ENCODE measurements at regions not wholly inside any gene's neighbourhood (a gene's known extent, or its start where the extent isn't known, plus 50 kb on each side); places are given as distances from the start of the nearest gene placed in this dataset.
"Not testable (repeated sequence)": the region's sequence is repeated elsewhere in the genome, so short reads cannot be mapped to it uniquely, and the experiment has no call there.

GRCh38 chr5:167939686-167940085, 351.8 kb upstream of the WWC1 start:
- intact Hi-C loops (cut with DNase I): no loop called here
- TF ChIP-seq CTCF (IDR thresholded peaks at IDR 0.05): no peak
- ATAC-seq: no peak

GRCh38 chr5:167940911-167941310, 350.5 kb upstream of the WWC1 start:
- Histone ChIP-seq H3K36me3 (no peaks in the 10 kb centered on the region), H3K27ac (no peak overlapping the region), H3K4me1 (no peaks in the 10 kb centered on the region), H3K9me3 (no peaks in the 10 kb centered on the region), H3K27me3 (no peaks in the 10 kb centered on the region), H3K4me3 (no peak overlapping the region)
- no peak for DNase-seq
- ATAC-seq: no peak
- no peak for TF ChIP-seq CTCF (IDR thresholded peaks at IDR 0.05)
- intact Hi-C loops (cut with DNase I): no loop called here

More at GRCh38 chr5:167939686-167940085, 351.8 kb upstream of the WWC1 start:
- H3K27me3 ChIP-seq: no peaks in the 10 kb centered on the region
- H3K4me1 ChIP-seq: no peaks in the 10 kb centered on the region
- H3K4me3 ChIP-seq: no peak overlapping the region
- H3K36me3 ChIP-seq: no peaks in the 10 kb centered on the region
- DNase-seq: no peak
- H3K27ac ChIP-seq: no peak overlapping the region
- no peaks in the 10 kb centered on the region for H3K9me3 ChIP-seq

- H3K4me1 ChIP-seq; DNase-seq; intact Hi-C loops (cut with DNase I); H3K36me3 ChIP-seq; ATAC-seq; H3K27me3 ChIP-seq; H3K4me3 ChIP-seq; H3K9me3 ChIP-seq; H3K27ac ChIP-seq: not testable (repeated sequence)
Measured at GRCh38 chr5:167941556-167941955, 349.9 kb upstream of the WWC1 start.

- Histone ChIP-seq H3K27me3 (no peaks in the 10 kb centered on the region), H3K4me1 (no peaks in the 10 kb centered on the region), H3K4me3 (no peak overlapping the region), H3K9me3 (no peaks in the 10 kb centered on the region), H3K36me3 (no peaks in the 10 kb centered on the region), H3K27ac (no peak overlapping the region)
- intact Hi-C loops (cut with DNase I): no loop called here
- ATAC-seq (no peak), DNase-seq (no peak)
- no peak for TF ChIP-seq CTCF (IDR thresholded peaks at IDR 0.05)
Measured at GRCh38 chr5:167943343-167943742, 348.1 kb upstream of the WWC1 start.

GRCh38 chr5:167944121-167944852, 347.2 kb upstream of the WWC1 start:
- ATAC-seq (no peak), DNase-seq (no peak)
- H3K4me1 ChIP-seq: no peaks in the 10 kb centered on the region
- no peak overlapping the region for H3K4me3 ChIP-seq
- no peaks in the 10 kb centered on the region for H3K27me3 ChIP-seq
- intact Hi-C loops (cut with DNase I): no loop called here
- no peaks in the 10 kb centered on the region for H3K36me3 ChIP-seq
- H3K9me3 ChIP-seq: no peaks in the 10 kb centered on the region
- H3K27ac ChIP-seq: no peak overlapping the region
- no peak for TF ChIP-seq CTCF (IDR thresholded peaks at IDR 0.05)

GRCh38 chr5:167945542-167946384, 345.7 kb upstream of the WWC1 start:
- DNase-seq (no peak), ATAC-seq (peak; percentile 22)
- H3K27me3 ChIP-seq: no peaks in the 10 kb centered on the region
- no peak for TF ChIP-seq CTCF (IDR thresholded peaks at IDR 0.05)
- H3K4me1 ChIP-seq: no peaks in the 10 kb centered on the region
- no peaks in the 10 kb centered on the region for H3K9me3 ChIP-seq
- no peaks in the 10 kb centered on the region for H3K36me3 ChIP-seq
- intact Hi-C loops (cut with DNase I): no loop called here
- no peak overlapping the region for H3K4me3 ChIP-seq
- no peak overlapping the region for H3K27ac ChIP-seq

Measured in upper lobe of right lung (tissue), 1 donor.